IPS-15b (cell line): ENCODE measurements at regions not wholly inside any gene's neighbourhood (a gene's known extent, or its start where the extent isn't known, plus 50 kb on each side); places are given as distances from the start of the nearest gene placed in this dataset.

Experiments
- H3K27me3 ChIP-seq: one replicate; pipeline ENCODE4 v1.6.1; 2013; ENCODE audit warnings: low read length; ENCODE audit not compliant: control insufficient read depth, insufficient read depth
- H3K36me3 ChIP-seq: one replicate; pipeline ENCODE4 v1.6.1; 2013; ENCODE audit warnings: low read length; ENCODE audit not compliant: control insufficient read depth, insufficient read depth
- H3K4me1 ChIP-seq: one replicate; pipeline ENCODE4 v1.6.1; 2013; ENCODE audit warnings: mild to moderate bottlenecking, low read length; ENCODE audit not compliant: control insufficient read depth, insufficient read depth
- H3K4me3 ChIP-seq: one replicate; pipeline ENCODE4 v1.5.1; 2013; ENCODE audit warnings: low read depth, low read length
- H3K9ac ChIP-seq: one replicate; pipeline ENCODE4 v1.6.1; 2013; ENCODE audit warnings: low read depth, mild to moderate bottlenecking, low read length
- H3K9me3 ChIP-seq: one replicate; pipeline ENCODE4 v1.6.1; 2013; ENCODE audit warnings: mild to moderate bottlenecking, low read length; ENCODE audit not compliant: control insufficient read depth, insufficient read depth

- no peaks in the 10 kb centered on the region for H3K27me3 ChIP-seq
- H3K4me1 ChIP-seq: no peaks in the 10 kb centered on the region
- H3K9me3 ChIP-seq: no peaks in the 10 kb centered on the region
- no peaks in the 10 kb centered on the region for H3K36me3 ChIP-seq
- H3K9ac ChIP-seq: no peak overlapping the region
- no peak overlapping the region for H3K4me3 ChIP-seq
These were observed 1207.1 kb downstream of the PCDH17 start for GRCh38 chr13:58838615-58839014.

DNA sequence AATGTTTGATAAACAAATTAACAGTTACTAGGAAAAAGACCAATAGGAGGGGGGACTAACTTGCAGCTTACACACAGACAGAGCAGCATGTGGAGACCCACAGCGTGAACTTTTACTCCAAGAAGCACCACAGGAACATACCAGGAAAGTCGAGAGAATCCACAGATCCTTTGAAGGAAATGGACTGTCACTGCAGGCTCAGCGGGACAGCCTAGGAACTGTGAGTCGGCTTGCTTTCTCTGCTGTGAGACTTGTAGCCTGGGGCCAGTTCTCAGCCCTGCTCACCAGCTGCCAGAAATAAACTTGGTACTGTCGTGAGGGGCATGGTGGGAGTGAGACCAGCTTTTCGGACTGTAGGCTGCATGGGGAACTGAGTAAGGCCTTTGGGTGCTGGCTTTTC, 1211.5 kb downstream of the PCDH17 start:
- Histone ChIP-seq H3K27me3 (no peaks in the 10 kb centered on the region), H3K36me3 (no peaks in the 10 kb centered on the region), H3K4me3 (no peak overlapping the region), H3K4me1 (no peaks in the 10 kb centered on the region), H3K9ac (no peak overlapping the region), H3K9me3 (no peaks in the 10 kb centered on the region)

- H3K36me3 ChIP-seq: no peaks in the 10 kb centered on the region
- H3K9ac ChIP-seq: no peak overlapping the region
- no peak overlapping the region for H3K4me3 ChIP-seq
- H3K9me3 ChIP-seq: no peaks in the 10 kb centered on the region
- H3K4me1 ChIP-seq: no peaks in the 10 kb centered on the region
- H3K27me3 ChIP-seq: no peaks in the 10 kb centered on the region
These were observed 1212.0 kb downstream of the PCDH17 start for GRCh38 chr13:58843567-58843966.

GRCh38 chr13:58850161-58850560, 1218.6 kb downstream of the PCDH17 start:
- Histone ChIP-seq H3K9ac (no peak overlapping the region), H3K27me3 (no peaks in the 10 kb centered on the region), H3K9me3 (no peaks in the 10 kb centered on the region), H3K4me3 (no peak overlapping the region), H3K4me1 (no peaks in the 10 kb centered on the region), H3K36me3 (no peaks in the 10 kb centered on the region)

DNA sequence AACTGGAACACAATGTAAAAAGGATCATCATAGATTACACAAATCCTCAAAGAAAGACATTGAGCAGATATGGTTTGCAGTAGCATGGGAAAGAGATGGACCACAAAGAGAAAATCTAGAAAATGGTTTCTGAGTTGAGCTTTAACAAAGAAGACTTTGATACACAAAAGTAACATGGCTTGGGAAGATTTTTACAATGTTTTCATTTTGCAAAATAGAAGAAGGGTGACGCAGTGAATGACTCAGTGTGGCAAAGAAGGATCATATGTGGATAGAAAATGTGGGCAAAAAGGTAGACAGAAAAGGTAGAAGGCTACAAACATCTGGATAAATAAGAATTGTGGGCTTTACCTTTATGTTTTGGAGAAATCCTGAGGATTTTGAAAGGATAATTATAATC, 1220.5 kb downstream of the PCDH17 start:
- Histone ChIP-seq H3K4me3 (no peak overlapping the region), H3K27me3 (no peaks in the 10 kb centered on the region), H3K9me3 (no peaks in the 10 kb centered on the region)

DNA sequence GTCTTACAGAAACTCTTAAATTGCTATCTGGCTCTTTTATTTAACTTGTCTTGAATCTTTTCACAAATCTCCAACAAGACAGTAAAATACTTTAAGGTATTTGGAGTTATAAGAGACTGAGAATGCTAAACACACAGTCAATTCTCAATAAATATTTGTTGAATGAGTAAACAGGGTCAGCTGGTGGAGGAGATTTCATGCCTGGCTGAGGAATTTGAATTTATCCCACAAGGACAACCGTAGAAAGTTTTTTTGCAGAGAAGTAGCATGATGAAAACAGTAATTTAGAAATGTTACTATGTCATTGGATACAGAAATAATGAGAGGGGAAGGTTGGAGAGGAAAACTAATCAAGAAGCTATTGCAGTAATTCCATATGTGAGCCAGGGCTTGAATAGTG, 1223.7 kb downstream of the PCDH17 start:
- Histone ChIP-seq H3K4me1 (peaks cover 2% of the 10 kb centered on the region), H3K27me3 (no peaks in the 10 kb centered on the region), H3K4me3 (no peak overlapping the region), H3K36me3 (no peaks in the 10 kb centered on the region), H3K9me3 (no peaks in the 10 kb centered on the region), H3K9ac (no peak overlapping the region)

More for the DNA sequence above, 1220.5 kb downstream of the PCDH17 start:
- Histone ChIP-seq H3K9ac (no peak overlapping the region), H3K36me3 (no peaks in the 10 kb centered on the region), H3K4me1 (no peaks in the 10 kb centered on the region)

DNA sequence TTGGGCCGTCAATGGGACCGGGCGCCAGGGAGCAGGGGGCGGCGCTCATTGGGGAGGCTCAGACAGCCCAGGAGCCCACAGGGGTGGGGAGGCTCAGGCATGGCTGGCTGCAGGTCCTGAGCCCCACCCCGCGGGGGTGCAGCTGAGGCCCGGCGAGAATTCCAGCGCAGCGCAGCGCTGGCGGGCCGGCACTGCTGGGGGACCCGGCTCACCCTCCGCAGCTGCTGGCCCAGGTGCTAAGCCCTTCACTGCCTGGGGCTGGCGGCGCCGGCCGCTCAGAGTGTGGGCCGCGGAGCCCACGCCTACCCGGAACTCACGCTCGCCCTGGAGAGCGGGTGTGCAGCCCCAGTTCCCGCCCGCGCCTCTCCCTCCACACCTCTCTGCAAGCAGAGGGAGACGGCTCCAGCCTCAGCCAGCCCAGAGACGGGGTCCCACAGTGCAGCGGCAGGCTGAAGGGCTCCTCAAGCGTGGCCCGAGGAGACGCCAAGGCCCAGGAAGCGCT, 1227.4 kb downstream of the PCDH17 start:
- H3K36me3 ChIP-seq: no peaks in the 10 kb centered on the region
- no peaks in the 10 kb centered on the region for H3K9me3 ChIP-seq
- peaks cover 2% of the 10 kb centered on the region for H3K4me1 ChIP-seq
- no peaks in the 10 kb centered on the region for H3K27me3 ChIP-seq
- H3K4me3 ChIP-seq: no peak overlapping the region
- H3K9ac ChIP-seq: no peak overlapping the region

GRCh38 chr13:58865286-58865685, 1233.7 kb downstream of the PCDH17 start:
- Histone ChIP-seq H3K4me3 (no peak overlapping the region), H3K9ac (no peak overlapping the region), H3K36me3 (no peaks in the 10 kb centered on the region), H3K27me3 (no peaks in the 10 kb centered on the region), H3K9me3 (no peaks in the 10 kb centered on the region), H3K4me1 (no peaks in the 10 kb centered on the region)

DNA sequence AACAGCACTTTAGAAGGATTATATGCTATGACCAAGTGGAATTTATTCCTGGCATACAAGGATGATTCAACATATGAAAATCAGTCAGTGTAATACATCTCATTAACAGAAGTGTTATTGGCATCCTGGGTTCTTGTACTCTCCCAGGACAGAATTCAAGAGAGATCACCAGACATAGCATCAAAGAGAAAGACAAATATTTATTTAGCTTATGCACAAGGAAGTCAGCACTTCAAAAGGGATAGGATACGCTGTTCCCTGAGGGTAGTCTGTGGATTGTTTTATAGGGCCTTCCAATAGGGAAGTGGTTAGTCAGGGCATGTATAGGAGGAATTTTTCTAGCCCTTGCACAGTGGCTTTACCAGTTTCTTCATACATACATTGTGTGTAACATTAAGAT, 1238.0 kb downstream of the PCDH17 start:
- Histone ChIP-seq H3K27me3 (no peaks in the 10 kb centered on the region), H3K4me3 (no peak overlapping the region), H3K9me3 (no peaks in the 10 kb centered on the region), H3K9ac (no peak overlapping the region), H3K4me1 (no peaks in the 10 kb centered on the region), H3K36me3 (no peaks in the 10 kb centered on the region)

DNA sequence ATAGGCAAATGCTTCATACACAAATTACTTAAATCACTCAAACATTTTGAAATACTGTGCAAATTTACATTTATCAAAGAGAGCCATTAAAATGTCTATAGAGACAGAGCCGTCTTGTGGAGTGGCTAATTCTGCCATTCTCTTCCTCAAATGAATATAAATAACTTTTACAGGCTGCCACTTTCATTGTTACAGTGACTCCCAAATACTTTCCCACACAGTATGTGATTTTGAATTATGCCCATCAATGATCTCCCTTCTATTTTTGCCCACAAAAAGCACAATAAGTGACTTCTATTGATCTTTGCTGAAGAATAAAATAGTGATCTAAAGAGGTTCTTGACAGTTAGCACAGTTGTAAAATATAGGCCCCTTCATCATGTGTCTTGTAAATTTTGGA, 1244.9 kb downstream of the PCDH17 start:
- no peaks in the 10 kb centered on the region for H3K36me3 ChIP-seq
- no peaks in the 10 kb centered on the region for H3K9me3 ChIP-seq
- H3K4me3 ChIP-seq: no peak overlapping the region
- H3K9ac ChIP-seq: no peak overlapping the region
- H3K4me1 ChIP-seq: peaks cover 3% of the 10 kb centered on the region
- no peaks in the 10 kb centered on the region for H3K27me3 ChIP-seq

DNA sequence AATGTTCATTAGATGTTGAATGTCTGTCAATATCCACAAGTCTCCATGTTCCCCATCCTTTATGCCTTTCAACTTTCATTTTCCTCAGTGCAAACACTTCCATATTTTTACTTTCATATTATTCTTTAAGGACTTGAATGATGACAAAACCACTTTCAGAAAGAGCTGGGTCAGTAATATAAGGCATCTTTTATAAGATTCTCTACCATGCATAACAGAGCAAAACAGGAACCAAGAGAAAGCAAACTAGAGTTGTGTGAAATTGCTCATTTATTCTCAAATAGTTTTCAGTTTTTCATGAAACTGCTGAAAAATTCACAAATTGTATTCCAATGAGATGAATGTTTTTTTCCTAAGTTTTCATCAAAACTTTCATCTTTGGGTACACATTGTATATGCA, 1247.6 kb downstream of the PCDH17 start:
- peaks cover 3% of the 10 kb centered on the region for H3K4me1 ChIP-seq
- no peak overlapping the region for H3K4me3 ChIP-seq
- no peaks in the 10 kb centered on the region for H3K9me3 ChIP-seq
- no peaks in the 10 kb centered on the region for H3K27me3 ChIP-seq
- H3K9ac ChIP-seq: no peak overlapping the region
- H3K36me3 ChIP-seq: no peaks in the 10 kb centered on the region

DNA sequence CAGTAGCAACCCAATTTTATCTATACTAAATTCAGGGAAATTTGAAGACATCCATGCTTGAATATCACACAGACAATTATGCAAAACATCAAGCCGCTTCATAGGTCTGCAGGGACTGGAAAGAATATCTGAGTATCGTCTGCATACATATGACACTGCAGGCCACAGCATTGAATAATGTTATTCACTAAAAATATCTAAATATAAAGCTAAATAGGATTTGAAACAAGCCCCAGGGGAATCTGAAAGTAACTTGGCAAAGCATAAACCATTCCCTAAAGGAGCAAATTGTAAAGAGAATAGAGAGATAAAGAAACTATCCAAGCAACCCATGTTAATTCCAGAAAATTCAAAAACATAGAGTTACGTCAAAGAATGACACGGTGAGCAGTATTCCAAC, 1251.0 kb downstream of the PCDH17 start:
- H3K4me1 ChIP-seq: no peaks in the 10 kb centered on the region
- no peak overlapping the region for H3K4me3 ChIP-seq
- no peaks in the 10 kb centered on the region for H3K27me3 ChIP-seq
- H3K36me3 ChIP-seq: no peaks in the 10 kb centered on the region
- H3K9ac ChIP-seq: no peak overlapping the region
- no peaks in the 10 kb centered on the region for H3K9me3 ChIP-seq

DNA sequence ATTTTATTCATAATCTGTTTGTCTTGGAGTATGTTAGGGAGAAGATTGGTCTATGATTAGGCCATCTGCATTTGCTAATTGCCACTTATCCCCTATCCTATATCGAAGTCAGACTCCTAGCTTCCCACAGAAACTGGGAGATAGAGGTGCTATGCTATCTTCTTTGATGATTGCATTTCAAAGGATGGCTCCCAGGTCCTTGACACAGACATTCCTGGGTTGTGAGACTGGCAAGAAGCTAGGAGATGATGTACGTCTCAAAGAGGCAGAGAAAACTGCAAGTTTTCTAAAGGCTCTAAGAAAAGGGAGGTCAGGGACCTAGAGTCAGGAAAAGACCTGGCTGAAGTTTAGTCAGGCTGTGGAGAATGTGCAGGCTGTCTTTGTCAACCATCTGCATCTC, 1251.9 kb downstream of the PCDH17 start:
- Histone ChIP-seq H3K4me3 (no peak overlapping the region), H3K4me1 (no peaks in the 10 kb centered on the region), H3K9ac (no peak overlapping the region), H3K9me3 (no peaks in the 10 kb centered on the region), H3K27me3 (no peaks in the 10 kb centered on the region), H3K36me3 (no peaks in the 10 kb centered on the region)
